Erythroblast (primary cell): ENCODE measurements at regions not wholly inside any gene's neighbourhood (a gene's known extent, or its start where the extent isn't known, plus 50 kb on each side); places are given as distances from the start of the nearest gene placed in this dataset.

ENCODE experiments used
- DNase-seq, 2 experiments: peaks; one replicate each; lab custom pipeline; 2025; lab: John Stamatoyannopoulos, UW
- GATA1 ChIP-seq: IDR thresholded peaks from 2 replicates; pipeline ENCODE4 v1.6.1; 2011; ENCODE audit warnings: low read depth, mild to moderate bottlenecking, control low read depth, low read length, moderate library complexity
- POLR2A ChIP-seq: IDR thresholded peaks from 2 replicates; pipeline ENCODE4 v1.6.1; 2011; ENCODE audit warnings: mild to moderate bottlenecking, low read length

DNA sequence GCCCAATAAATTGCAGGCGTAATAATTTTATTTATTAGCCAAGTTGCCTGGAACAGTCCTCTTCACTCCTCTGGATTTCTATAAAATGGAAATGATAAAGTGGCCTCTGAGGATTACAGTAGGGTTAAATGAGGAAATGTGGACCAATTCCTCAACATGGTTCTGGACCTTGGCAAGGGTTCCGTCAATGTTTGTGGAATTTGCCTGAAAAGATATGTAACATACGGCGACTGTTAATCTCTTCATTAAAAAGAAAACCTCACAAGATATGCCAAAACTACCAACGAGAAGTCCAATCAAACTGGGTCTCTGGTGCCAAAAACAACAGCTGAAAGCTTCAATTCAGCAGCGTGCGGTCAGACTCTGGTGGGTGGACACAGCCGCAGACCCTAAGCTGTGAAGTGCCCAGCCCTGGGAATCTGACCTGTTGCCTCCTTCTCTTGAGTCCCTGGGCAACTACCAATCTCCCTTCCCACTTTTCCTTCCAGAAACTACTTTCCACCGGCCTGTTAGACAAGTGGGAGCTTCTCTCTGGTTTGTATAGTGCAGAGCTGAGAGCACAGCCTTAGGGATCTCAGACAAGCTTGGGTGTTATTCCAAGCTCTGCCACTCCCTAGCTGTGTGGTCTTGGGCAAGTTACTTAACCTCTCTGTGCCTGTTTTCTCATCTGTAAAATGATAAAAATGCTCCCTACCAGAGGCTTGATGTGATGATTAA is 190.5 kb upstream of the GSC start:
- TF ChIP-seq POLR2A, result no peak
- no peak for TF ChIP-seq GATA1
- DNase-seq, result no peak

DNA sequence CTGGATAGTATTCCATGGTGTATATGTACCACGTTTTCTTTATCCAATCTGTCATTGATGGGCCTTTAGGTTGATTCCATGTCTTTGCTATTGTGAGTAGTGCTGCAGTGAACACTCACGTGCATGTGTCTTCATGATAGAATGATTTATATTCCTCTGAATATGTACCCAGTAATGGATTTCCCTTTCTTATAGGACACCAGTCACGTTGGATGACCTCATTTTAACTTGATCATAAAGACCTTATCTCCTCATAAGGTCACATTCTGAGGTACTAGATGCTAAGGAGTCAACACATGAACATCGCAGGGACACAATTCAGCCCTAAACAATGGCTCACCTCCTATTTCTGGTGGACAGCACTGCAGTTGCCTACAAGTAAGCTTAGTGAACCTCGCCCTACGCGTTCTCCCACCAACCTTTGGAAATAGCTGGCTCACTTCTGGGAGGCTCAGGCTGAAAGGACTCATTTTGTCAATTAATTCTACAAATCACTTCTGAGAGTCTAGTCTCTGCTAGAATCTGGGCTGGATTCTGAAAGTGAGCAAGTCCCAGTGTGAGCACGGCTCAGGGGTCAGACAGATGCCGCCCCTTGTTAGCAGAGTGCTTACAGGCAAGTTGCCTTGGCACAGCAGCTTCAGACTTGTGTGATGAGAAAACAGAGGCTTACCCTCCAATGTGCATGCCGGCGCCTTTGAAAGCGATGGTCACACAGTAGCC is 183.8 kb upstream of the GSC start:
- DNase-seq, result no peak
- no peak for TF ChIP-seq GATA1
- TF ChIP-seq POLR2A, result no peak

DNA sequence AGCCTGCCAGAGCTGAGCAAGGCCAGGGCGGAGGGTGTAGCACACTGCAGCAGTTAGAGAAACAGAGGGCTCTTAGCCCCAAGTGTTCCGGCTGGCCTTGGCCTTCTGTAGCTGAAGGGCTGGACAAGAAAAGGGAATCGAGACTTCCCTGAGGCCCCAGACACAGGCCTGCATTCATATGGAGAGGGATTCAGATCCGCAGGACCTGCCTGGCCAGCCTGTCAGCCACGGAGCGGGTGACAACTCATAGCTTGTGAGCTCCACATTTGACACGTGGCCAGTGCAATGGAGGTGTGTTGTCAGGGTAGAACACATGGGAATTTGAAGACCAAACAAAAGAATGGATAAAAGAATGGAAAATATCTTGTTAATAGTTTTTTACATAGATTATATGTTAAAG is 182.2 kb upstream of the GSC start:
- no peak for DNase-seq
- no peak for TF ChIP-seq GATA1
- TF ChIP-seq POLR2A, result no peak

DNA sequence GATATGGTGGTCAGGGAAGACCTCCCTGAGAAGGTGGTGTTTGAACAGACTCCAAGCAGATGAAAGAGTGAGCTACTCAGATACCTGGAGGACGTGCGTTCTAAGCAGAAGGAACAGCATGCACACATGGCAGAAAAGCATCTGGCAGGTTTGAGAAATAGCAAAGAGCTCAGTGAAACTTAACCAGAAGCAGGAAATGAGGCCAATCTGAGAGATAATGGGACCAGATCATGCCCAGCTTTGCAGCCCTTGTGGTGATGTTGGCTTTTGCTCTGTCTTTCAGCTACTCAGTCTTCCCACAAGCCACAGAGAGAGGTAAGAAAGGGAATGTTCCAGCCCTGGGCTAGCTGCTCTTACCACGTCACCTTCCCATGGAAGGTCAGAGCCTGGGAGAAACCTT is 176.3 kb upstream of the GSC start:
- no peak for TF ChIP-seq GATA1
- TF ChIP-seq POLR2A, result no peak
- DNase-seq, result no peak

DNA sequence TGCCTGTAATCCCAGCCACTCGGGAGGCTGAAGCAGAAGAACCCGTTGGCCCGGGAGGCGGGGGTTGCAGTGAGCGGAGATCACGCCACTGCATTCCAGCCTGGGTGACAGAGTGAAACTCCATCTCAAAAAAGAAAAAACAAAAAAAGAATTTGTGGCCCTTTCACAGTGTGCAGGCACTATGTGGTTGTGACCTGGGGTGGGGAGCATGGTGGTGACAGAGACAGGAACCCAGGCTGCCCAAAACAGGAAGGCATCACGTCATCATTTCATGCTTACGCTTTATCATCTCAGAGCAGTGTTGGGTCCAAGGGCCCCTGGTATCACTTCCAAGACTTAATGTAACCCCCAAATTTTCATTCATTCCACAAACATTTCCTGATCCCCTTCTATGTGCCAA is 175.7 kb upstream of the GSC start:
- no peak for DNase-seq
- TF ChIP-seq GATA1 (no peak), POLR2A (no peak)

DNA sequence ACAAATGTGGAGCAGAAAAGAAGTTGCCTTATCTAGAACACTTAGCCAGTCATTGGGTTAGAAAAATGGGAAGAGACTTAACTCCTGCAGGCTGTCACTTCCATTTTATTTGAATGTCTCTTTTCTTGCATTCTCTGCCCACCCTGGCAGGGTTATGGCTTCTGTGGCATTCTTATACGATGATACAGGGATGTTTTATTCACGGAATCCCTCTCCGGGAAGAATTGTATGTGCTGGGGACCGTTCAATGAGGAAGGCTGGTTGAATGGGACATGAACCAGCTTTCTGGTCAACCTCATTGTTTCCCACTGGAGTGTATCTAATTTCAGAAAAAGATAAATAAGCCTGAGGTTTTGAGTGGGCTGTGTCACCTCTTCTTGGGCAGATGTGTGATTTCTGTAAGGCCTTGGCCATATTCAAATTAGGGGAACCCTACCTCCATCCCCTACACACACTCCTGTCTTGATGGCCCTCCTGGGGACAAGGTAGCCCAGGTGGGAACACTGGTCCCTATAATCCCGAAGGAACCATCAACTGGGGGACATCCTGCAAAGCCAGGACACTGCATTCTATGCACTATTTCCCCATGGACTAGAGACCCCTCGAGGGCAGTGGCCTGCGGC is 174.8 kb upstream of the GSC start:
- TF ChIP-seq POLR2A (no peak), GATA1 (no peak)
- DNase-seq, result no peak

DNA sequence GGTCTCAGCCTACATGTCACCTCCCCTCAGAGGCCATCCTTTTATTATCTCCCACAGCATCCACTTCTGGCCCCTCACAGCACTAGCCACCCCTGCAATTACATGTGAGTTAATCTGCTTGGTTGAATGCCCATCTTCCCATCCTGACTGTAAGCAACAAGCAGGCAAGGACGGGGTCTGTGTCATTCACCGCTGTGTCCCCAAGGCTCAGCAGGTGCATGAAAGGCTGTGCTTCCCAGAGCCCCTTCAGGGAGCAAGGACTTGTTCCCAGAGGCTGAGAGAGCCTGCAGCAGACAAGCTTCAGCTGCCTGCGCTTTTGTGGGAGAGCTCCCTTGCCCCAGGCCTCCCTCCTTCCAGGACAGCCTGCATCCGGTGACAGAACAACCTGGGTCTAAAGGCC is 172.7 kb upstream of the GSC start:
- no peak for DNase-seq
- TF ChIP-seq POLR2A (no peak), GATA1 (no peak)

DNA sequence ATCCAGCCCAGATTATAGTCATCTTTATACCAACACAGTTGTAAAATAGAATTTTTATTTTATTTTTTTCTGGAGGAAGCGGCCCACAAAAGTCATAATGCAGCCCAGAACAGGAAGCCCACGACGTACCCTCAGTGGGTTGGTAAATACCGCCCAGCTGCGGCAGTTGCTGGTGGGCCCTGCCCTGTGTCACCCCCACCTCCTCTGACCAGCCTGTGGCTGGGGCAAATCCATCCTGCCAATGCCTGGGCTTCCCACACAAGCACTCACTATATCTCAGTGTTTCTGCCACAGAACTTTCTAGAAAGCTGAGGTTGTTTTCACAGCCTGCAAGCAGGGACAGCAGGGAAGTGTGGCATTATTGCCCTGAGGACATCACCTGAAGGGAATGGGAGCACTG is 171.4 kb upstream of the GSC start:
- TF ChIP-seq GATA1 (no peak), POLR2A (no peak)
- no peak for DNase-seq

DNA sequence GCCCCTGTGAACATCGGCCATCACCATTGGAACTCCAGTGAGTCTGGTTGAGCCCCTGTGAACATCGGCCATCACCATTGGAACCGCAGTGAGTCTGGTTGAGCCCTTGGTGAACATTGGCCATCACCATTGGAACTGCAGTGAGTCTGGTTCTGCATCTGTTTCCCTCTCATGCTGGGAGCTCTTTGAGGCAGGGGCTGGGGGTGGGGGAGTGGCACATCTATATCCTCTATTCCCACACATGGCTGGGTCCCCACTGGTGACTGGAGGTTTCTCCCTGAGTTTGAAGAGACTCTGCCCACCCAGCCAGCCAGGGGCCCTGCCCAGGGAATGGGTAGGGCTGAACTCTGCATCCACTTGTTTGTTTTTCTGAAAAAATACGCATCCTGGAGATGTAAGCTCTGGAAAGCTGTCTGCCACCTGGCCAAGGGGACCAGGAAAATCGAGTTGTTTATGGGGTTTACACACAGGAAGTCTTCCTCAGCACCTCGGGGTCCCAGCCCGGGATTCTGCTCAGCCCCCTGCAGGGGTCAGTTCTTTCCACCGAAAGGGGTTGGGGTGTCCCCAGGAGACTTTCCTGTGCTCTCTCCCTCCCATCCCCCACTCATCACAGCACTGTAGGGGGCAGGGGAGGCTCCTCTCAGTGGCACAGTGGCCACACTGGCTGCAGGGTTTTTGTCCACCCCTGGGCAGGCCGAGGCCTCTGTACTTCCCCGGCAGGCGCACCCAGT is 170.5 kb upstream of the GSC start:
- no peak for DNase-seq
- TF ChIP-seq POLR2A, result no peak

DNA sequence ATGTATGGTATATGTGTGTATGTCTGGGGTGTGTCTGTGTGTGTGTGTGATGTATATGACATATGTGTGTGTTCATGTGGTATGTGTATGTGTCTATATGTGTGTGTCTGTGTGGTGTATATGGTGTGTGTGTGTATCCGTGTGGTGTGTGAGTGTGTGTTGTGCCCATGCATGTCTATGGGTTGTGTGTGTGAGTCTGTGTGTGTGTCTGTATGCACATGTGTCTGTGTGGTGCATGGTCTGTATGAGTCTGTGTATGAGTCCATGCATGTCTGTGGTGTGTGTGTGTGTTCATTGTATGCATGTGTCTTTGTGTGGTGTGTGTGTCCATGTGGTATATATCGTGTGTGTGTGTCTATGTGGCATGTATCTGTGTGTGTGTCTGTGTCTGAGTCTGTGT is 168.1 kb upstream of the GSC start:
- DNase-seq, result no peak
- TF ChIP-seq POLR2A, result no peak
- no peak for TF ChIP-seq GATA1

DNA sequence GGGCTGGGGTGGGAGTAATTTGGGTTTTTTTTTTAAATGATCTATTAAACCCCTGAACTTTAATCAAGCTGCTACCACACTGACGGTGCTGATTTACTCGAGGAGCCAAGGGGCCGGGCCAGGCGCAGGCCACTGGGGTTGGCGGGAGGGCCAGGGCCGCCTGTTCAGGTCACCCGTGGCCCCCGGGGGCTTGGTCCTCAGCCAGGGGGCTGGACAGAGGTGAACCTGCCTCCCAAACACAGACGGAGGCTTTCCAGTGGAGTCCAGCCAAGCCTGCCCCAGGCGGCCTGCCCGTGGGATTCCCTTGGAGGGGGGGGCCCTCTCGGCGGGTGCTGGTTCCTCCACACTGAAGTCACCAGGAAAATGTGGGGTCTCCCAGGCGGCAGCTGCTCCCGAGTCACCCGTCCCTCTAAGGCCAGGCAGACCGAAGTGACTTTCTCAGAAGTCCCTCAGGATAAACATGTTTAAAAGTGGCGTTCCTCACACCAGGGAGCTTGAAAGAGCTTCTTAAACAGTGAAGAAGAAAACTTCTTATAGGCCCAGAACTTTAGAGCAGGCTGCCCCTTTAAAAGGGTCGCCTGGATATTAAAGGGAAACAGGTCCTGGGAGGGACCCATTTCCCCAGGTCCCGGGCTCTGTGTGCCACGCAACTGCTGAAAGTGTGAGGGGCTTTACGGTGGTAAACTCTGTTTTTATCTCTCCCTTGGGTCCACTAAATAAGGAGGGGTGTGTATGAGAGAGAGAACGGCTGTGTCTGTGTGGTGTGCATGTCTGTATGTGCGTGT is 167.2 kb upstream of the GSC start:
- TF ChIP-seq GATA1, result no peak
- no peak for TF ChIP-seq POLR2A
- no peak for DNase-seq

DNA sequence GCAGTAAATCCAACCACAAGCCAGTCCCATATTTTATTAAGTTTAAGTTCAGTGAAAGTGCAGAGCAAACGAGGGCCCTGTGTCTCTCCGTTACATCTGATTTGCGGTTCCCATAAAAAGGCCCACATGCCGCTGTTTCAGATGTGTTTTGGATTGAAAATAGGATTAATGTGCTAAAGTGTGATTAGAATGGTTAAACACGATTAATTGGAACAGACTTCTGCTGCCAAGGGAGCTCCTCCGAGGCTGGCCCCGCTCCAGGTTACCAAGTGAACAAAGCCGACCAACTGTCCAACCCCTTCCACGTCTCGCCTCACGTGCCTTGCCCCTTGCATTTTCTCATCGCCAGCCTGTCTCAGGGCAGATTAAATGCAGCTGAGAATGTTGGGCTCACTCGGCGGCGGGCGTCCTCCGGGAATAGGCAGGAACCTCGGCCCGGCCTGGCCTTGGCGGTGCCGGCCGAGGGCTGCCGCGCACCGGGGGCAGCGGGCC is 166.5 kb upstream of the GSC start:
- no peak for TF ChIP-seq GATA1
- no peak for TF ChIP-seq POLR2A
- DNase-seq, result no peak
